GM21528 (cell line): ENCODE measurements at regions not wholly inside any gene's neighbourhood (a gene's known extent, or its start where the extent isn't known, plus 50 kb on each side); places are given as distances from the start of the nearest gene placed in this dataset.
"Not testable (repeated sequence)": the region's sequence is repeated elsewhere in the genome, so short reads cannot be mapped to it uniquely, and the experiment has no call there.

Experiments
- ATAC-seq: cut with Tn5 transposase; IDR thresholded peaks from one replicate; pipeline ENCODE4 v1.9.1; 2021; ENCODE audit warnings: mild to moderate bottlenecking, moderate library complexity; ENCODE audit not compliant: unreplicated experiment, low FRiP score

DNA sequence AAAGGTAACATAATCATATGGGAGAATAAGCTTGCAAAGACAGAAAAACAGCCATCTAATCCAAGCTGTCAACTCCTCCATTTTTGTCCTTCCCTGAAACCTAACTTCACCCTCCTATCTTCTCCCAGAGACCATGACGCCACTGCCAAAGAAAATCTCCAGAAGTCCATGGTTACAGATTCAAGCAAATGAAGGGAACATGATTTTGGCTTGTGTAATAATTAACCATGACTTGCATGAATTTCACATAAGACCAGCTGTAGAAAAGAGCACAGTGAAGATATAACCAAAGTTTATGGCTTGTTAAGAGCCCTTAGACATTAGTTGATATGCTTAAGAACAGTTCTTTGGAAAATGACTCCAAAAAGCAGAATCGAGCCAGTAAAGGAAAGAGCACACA, 342.1 kb upstream of the NRSN1 start:
- ATAC-seq: no peak

DNA sequence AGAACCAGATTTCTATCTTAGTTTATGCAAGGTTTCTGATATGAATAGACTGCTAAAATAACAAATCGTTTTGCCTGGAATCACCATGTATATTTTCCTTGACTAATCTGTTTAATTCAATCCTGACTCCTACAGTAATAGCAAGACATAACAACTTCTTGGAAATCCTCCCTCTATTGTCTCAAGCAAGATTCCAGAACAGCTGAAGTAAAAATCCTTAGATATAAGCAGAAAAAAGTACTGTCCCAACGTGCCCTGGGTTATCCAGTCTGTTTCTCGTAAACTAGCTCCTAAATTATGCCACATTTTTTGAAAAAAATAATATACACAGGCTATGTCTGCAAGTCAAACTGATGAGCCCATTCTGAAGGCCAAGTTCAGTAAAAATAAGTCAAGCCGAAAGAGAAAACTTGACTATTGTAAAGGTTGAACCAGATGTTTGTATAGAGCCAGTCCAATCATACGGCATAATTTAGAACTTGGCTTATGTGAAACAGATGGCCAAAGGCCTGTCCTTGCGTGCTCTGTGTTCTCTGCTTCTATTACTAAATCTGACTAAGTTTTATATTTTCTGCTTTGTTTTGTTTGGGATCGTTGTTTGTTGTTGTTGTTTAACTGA, 341.6 kb upstream of the NRSN1 start:
- no peak for ATAC-seq

DNA sequence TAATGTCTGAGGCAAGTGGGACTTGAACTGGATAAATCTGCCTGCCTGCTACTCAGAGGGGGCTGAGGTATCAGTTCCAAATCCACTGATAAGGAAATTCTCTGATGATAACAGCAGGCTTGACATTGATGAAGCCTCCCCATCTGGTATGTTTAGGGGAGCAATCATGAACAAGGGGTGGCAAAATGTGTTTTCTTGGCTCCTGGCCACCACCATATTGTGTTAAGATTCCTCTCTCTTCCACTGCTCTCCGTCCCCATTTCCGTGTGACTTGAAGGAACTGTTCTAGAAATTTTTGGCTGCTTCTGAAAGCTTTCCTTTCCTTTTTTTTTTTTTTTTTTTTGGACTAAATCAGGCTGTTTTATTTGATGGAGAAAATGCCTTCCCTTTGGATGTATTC, 335.3 kb upstream of the NRSN1 start:
- no peak for ATAC-seq

DNA sequence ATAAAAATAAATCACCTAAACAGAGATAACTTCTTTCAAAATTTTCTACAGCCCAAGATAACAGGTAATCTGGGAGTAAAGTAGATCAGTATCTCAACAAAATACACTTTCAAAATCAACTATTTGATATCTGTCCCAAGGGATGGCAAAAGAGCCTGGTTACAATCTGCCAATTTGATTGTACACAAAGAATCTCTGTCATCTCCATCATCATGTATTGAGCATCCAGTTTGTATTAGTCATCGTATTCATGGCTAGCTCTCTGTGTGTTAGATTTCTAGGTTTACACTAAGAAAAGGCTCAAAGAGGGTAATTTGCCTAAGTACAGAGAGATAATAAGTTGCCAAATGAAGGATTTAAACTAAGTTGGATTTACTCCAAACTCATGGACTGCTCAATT, 329.0 kb upstream of the NRSN1 start:
- ATAC-seq: no peak

DNA sequence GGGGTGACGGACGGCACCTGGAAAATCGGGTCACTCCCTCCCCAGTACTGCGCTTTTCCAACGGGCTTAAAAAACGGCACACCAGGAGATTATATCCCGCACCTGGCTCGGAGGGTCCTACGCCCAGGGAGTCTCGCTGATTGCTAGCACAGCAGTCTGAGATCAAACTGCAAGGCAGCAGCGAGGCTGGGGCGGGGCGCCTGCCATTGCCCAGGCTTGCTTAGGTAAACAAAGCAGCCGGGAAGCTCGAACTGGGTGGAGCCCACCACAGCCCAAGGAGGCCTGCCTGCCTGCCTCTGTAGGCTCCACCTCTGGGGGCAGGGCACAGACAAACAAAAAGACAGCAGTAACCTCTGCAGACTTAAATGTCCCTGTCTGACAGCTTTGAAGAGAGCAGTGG, 321.7 kb upstream of the NRSN1 start:
- not testable (repeated sequence) for ATAC-seq

DNA sequence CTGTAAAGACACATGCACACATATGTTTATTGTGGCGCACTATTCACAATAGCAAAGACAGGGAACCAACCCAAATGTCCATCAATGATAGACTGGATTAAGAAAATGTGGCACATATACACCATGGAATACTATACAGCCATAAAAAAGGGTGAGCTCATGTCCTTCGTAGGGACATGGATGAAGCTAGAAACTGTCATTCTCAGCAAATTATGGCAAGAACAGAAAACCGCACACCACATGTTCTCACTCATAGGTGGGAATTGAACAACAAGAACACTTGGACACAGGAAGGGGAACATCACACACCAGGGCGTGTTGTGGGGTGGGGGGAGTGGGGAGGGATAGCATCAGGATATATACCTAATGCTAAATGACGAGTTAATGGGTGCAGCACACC, 304.9 kb upstream of the NRSN1 start:
- not testable (repeated sequence) for ATAC-seq

DNA sequence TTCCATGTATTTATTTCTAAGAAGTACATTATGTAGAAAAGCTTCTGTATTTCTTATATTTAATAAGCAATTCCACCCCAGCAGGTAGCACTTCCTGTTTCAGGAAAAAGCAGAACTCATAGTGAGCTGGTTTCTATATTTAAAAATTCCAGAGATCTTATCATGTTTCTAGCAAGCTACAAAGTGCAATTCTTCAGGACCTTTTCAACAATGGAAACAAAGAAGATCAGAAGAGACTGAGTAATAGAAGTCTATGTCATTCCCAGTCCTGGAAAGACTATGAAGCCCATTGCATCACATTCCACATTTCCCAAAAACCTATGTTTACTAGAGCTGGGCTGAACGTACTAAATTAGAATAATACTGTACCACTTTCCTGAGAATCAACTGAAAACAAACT, 302.6 kb upstream of the NRSN1 start:
- ATAC-seq: no peak

DNA sequence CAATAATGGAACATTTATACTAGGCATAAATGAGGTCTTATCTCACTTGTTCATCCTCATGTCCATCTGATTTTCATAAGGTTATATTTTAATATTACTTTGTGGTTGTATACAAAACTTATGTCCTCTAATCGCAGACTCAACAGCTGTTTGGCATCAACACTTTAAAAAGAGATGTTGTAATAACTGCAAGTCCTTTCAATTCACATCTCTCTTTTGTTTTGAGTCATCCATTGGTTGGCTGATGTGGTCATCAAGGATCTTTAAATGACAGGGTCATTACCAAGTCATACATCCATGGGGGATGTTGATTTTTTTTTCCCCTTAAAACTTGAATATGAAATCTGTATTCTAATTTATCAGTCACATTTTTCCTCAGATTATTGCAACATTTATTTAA, 299.4 kb upstream of the NRSN1 start:
- ATAC-seq: no peak

DNA sequence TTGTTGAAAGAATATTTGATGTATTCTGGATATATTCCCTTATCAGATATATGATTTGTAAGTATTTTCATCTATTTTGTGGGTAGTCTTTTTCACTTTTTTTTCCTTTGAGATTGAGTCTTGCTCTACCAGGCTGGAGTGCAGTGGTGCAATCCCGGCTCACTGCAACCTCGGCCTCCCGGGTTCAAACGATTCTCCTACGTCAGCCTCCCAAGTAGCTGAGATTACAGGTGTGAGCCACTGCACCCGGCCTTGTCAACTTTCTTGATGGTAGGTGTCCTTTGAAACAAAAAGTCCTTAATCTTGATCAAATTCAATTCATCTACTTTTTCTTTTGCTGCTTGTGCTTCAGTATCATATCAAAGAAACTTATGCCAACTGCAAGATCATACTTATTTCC, 297.2 kb upstream of the NRSN1 start:
- no peak for ATAC-seq

DNA sequence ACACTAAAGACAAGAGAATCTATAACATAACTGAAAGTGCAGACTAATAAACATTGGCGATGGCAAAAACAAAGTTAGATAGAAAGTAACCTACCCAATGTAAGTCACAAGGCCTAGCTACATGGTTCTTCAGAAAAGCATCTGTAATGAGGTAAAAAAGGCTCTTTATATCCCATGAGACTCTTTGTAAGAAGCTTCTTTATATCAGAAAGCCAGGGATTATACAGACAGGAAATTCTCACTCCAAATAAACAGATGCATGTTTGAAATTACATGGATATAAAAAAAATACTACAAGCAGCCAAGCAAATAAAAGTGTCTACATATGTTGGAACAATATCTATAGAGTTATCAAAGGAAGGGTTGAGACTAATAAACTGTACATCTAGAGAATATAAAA, 284.9 kb upstream of the NRSN1 start:
- ATAC-seq: no peak

DNA sequence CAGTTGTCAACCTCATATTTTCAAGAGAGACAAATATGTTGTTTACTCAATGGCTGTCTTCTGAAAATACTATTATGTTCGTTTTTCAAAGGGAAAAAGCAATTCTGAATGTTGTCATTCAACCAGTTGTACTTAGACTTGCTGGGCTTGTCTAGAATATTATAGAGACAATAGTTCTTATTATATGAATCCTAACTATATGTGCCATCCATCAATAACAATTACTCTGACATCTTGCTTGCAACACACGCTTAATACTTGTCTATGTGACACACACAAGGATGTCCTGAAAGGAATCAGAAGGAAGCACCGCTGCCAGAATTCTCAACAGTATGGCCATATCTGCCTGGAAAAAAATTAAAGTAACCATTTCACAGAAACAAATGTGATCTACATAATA, 283.3 kb upstream of the NRSN1 start:
- no peak for ATAC-seq

DNA sequence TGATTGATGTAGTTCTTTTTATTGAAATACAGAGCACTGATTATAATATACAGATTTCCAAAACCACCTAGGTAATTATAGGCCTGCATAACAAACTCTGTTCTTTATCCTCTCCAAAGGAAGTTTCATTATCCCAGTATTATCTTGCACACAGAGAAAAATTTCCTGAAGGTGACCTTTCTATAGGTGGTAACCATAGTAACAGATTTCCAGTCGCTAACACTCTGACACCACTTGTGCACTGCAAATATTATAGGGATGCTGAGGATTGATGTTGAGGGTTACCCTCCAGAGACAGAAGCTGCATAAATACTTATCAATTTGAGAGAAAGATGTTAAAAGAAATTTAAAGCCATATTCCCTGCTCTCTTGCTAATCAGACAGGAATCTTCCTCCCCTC, 274.5 kb upstream of the NRSN1 start:
- ATAC-seq: no peak

DNA sequence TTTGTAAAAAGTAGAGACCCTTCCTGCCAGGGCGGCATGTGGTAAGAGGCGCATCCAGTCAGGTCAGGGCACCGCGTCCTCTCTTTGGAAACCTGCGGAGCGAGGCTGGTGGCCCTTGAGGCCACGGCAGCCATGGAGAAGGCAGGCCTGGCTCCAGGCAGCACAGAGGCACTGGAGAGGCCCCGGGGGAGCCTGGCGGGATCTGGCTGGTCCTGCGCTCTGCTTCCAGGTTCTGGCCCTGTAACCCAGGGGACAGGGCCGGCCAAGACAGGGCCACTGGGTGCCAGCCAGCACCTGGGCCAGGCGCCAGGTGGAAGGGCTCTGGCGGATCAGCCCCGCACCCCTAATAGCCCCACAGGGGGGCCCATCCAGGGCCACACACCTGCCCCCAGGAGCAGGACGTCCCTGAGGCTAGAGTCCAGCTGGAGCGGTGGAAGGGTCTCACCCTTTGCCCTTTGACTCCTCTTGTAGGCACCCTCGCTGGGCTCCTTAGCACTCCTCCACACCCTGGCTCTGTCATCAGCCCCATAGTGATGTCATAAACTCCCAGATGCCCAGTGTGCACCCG, 272.4 kb upstream of the NRSN1 start:
- ATAC-seq: not testable (repeated sequence)

DNA sequence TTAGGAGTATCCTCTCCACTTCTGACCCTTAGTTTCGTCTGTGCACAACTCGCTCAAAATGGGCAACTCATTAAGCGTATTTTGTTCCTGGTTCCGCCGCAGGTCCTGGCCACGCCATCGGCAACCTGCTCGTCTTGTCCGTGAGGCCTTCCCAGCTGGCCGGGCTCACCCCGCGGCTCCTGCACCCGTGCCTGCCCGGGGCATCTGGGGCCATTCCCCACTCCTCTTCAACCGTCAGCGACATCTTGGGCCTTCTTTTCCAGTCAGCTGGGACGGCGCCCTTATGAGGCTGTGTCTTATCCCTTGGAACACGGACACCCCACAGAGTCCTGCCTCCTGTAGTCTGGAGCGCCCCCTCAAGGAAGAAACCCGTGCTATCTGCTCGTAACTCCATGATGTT, 271.9 kb upstream of the NRSN1 start:
- not testable (repeated sequence) for ATAC-seq

DNA sequence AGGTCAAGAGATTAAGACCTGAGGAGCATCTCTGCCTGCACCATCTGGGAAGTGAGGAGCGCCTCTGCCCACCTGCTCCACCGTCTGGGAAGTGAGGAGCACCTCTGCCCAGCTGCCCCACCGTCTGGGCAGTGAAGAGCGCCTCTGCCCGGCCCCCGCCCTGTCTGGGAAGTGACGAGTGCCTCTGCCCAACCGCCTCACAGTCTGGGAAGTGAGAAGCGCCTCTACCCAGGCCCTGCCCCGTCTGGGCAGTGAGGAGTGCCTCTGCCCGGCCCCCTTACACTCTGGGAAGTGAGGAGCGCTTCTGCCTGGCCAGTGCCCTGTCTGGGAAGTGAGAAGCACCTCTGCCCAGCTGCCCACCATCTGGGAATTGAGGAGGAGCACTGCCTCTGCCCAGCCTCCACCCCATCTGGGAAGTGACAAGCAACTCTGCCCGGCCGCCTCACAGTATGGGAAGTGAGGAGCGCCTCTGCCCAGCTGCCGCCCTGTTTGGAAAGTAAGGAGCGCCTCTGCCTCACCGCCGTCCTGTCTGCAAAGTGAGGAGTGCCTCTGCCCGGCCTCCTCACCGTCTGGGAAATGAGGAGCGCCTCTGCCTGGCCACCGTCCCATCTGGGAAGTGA, 270.4 kb upstream of the NRSN1 start:
- no peak for ATAC-seq

DNA sequence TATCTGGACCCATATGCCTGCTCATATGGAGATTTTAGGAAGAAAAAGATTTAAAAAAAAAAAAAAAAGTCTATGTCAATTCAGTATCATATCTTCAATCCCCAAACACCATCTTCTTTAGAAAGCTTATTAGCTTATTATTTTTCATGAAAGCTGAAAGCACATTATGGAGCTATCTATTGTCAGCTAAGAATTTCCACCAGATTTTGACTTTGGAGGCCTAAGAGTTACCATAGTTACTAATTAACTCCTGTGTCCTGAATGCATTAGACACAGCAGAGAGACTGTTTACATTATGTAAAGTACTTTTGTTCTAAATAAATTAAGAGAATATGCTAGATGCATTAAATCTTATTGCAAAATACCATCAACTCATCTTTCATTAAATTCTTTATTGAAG, 255.5 kb upstream of the NRSN1 start:
- no peak for ATAC-seq

DNA sequence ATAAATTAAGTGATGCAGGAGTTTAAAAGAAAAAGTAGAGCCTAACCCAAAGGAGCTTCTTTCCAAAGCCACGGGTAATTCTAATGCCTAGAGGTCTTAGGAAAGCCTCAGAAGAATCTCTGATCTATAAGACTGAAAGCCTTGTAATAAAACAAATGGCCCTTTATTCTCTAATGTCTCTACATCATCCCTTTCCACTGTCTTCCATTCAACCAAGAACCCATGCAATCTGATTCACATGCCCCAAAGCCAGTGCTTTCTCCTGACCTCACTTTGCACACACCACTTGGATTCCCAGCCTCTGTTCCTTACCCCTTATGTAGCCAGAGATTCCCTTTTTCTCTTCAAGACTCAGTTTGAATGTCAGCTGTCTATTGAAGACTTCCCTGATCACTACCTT, 252.9 kb upstream of the NRSN1 start:
- no peak for ATAC-seq

DNA sequence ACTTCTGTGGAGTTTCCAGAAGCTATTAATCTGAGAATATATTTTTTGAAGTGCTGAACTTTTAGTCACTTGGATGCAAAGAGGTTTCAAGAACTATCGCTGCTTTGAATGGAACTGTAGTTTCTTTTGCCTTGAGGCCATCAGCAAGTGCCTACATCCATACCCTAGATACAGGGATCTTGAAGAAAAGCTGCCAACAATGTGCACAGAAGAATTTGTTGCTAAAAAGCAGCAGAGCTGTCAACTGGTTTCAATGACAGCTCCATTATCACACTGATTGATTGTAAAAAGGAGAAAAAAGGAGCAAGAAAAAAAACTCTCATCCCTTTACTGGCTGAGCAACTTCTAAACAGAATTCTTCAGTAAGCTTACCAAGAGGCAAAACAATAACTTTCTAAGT, 251.0 kb upstream of the NRSN1 start:
- ATAC-seq: no peak

DNA sequence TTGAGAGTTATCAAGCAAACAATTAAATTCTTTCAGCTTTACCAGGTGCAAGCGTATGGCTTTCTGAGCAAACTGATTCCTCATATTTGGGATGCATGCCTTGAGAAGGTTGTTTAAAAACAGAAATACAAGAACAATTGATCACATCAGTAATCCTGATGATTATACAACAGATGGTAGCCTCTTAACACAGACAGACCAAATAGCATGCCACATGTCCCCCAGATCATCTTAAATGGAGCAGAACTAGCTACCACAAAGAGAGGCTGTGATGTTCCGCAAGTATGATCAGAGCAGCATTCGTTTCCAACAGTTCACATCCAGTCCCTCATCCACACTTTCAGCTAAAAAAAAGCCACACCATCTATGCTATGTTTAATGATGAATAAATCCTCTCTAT, 246.2 kb upstream of the NRSN1 start:
- no peak for ATAC-seq

DNA sequence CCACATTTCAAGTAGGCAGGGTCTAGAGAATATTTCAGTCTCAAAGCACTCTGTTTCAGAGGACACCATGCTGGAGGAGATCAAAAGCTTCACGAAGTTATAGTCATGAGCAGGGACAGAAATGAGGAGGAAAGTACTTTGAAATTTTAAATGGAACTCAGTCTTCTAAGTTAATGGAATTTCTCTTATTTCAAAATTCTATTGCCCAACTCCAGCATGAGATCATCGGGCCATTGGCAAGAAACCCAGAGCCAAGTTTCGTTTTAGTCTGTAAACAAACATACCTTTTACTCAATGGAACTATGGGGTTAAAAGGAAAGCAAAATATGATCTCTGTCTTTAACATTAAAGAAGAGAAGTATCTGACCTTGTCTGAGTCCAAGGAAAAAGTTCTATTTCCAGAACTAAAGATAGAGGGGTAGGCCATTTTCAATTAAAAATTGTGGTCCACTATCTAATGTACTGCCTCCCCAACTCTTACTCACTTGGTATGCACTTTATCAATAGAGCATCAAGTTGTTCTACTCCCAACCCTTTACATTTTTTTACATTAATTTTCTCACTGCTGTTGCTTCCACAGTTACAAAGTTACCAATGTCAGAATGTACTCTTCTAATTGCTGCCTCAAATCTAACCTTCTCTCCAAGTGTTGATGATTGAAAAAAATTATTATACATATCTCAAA, 235.3 kb upstream of the NRSN1 start:
- no peak for ATAC-seq

DNA sequence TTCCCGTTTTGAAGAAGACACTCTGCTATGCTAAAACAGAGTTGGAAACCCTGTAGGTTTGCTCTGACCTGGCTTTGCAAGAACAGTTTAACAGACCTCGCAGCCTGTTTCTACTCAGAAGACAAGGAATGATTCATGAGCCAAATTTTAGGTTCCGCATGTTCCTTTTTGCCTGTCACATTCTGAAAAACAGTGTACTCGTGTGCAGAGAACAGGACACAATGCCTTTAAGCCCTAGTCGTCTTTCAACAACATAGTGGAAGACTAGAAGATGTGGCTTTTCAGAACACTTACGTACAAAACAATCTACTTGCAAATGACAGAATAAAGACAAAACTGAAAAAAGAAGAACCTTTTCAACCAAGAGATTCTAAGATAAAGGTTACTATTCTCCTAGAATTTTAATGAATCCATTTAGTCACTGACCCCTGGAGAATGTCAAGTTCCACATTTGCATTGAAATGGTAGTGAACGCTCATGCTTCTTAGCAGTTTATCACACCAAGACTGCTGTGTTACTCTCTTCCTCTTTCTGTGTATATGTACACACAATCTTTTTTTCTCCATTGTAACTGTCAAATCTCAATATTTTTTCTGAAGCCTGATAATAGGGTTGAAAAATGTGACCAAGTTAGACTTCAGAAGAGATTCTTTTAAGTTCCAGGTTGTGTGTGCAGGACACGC, 220.7 kb upstream of the NRSN1 start:
- no peak for ATAC-seq
